IMR-90 (cell line): ENCODE measurements at regions not wholly inside any gene's neighbourhood (a gene's known extent, or its start where the extent isn't known, plus 50 kb on each side); places are given as distances from the start of the nearest gene placed in this dataset.

ENCODE experiments used
- ATAC-seq: fragments of 200-7000 bp; cut with Tn5 transposase; 2 replicates; pipeline ENCODE4 v1.9.1; 2020; ENCODE audit warnings: low read depth, mild to moderate bottlenecking, moderate library complexity
- BruUV-seq: library from RNA; stranded (reverse); fragments of 400-500 nt; replicated peaks from 2 replicates; lab custom pipeline; 2021; lab: Mats Ljungman, UMichigan
- CTCF ChIA-PET: fragments of 300-600 bp; formaldehyde crosslinking; extraction: SDS; loops from one replicate; lab custom pipeline; 2021; ENCODE audit warnings: antibody characterized with exemption; lab: Yijun Ruan, JAX
- POLR2A ChIA-PET: fragments of 300-600 bp; sonication (Branson Sonifier 250); formaldehyde crosslinking; loops from one replicate; lab custom pipeline; 2022; ENCODE audit warnings: antibody characterized with exemption; ENCODE audit not compliant: unreplicated experiment; lab: Charles Lee
- DNase-seq: peaks from one replicate; pipeline ENCODE4 v3.0.0; 2013
- H2AFZ ChIP-seq: replicated peaks from 2 replicates; pipeline ENCODE3; 2013; ENCODE audit warnings: low read length, mild to moderate bottlenecking; ENCODE audit not compliant: poor library complexity
- H2AK5ac ChIP-seq: 2 replicates; pipeline ENCODE4 v1.6.1; 2013; ENCODE audit warnings: low read depth, low read length, inconsistent platforms
- H2AK9ac ChIP-seq: replicated peaks from 2 replicates; pipeline ENCODE3; 2013; ENCODE audit warnings: mild to moderate bottlenecking, low read depth, low read length, moderate library complexity; ENCODE audit not compliant: poor library complexity
- H2BK120ac ChIP-seq: 2 replicates; pipeline ENCODE4 v1.6.1; 2013; ENCODE audit warnings: low read depth, low read length, inconsistent platforms
- H2BK15ac ChIP-seq: 3 replicates; pipeline ENCODE4 v1.6.1; 2013; ENCODE audit warnings: low read depth, low read length, inconsistent platforms
- H2BK20ac ChIP-seq: 2 replicates; pipeline ENCODE4 v1.6.1; 2013; ENCODE audit warnings: low read depth, mild to moderate bottlenecking, inconsistent platforms, low read length, moderate library complexity
- H2BK5ac ChIP-seq: 2 replicates; pipeline ENCODE4 v1.6.1; 2013; ENCODE audit warnings: mild to moderate bottlenecking, low read depth, low read length, inconsistent platforms; ENCODE audit not compliant: poor library complexity, severe bottlenecking
- H3K14ac ChIP-seq: replicated peaks from 2 replicates; pipeline ENCODE4 v1.6.1; 2013; ENCODE audit warnings: low read depth, low read length, inconsistent platforms
- H3K18ac ChIP-seq: 2 replicates; pipeline ENCODE4 v1.6.1; 2013; ENCODE audit warnings: low read depth, low read length, control low read depth
- H3K23ac ChIP-seq: 2 replicates; pipeline ENCODE4 v1.6.1; 2013; ENCODE audit warnings: low read depth, low read length, inconsistent platforms
- H3K27ac ChIP-seq: 2 replicates; pipeline ENCODE4 v1.5.1; 2013; ENCODE audit warnings: mild to moderate bottlenecking, control low read depth, low read length; ENCODE audit not compliant: insufficient read depth
- H3K27me3 ChIP-seq: 2 replicates; pipeline ENCODE4 v1.6.1; 2013; ENCODE audit warnings: low read length; ENCODE audit not compliant: control insufficient read depth, insufficient read depth
- H3K36me3 ChIP-seq: 2 replicates; pipeline ENCODE4 v1.6.1; 2013; ENCODE audit warnings: low read length, mixed read lengths; ENCODE audit not compliant: control insufficient read depth, insufficient read depth
- H3K4ac ChIP-seq: 2 replicates; pipeline ENCODE4 v1.6.1; 2013; ENCODE audit warnings: low read depth, low read length, inconsistent platforms
- H3K4me1 ChIP-seq: 2 replicates; pipeline ENCODE4 v1.6.1; 2013; ENCODE audit warnings: low read length, mixed read lengths; ENCODE audit not compliant: control insufficient read depth, insufficient read depth
- H3K4me2 ChIP-seq: 2 replicates; pipeline ENCODE4 v1.6.1; 2013; ENCODE audit warnings: low read depth, mild to moderate bottlenecking, control low read depth, low read length, moderate library complexity
- H3K4me3 ChIP-seq: 2 replicates; pipeline ENCODE4 v1.5.1; 2013; ENCODE audit warnings: low read depth, mild to moderate bottlenecking, control low read depth, low read length, moderate library complexity; ENCODE audit not compliant: insufficient read depth
- H3K56ac ChIP-seq: 2 replicates; pipeline ENCODE4 v1.6.1; 2013; ENCODE audit warnings: low read length, inconsistent platforms; ENCODE audit not compliant: insufficient read depth; ENCODE audit errors: extremely low read depth
- H3K79me1 ChIP-seq, 2 experiments: 2 replicates each; pipeline ENCODE4 v1.6.1; 2013; ENCODE audit warnings: low read length in 2 of 2, inconsistent platforms in 1 of 2, low read depth in 1 of 2
- H3K9ac ChIP-seq: 2 replicates; pipeline ENCODE4 v1.6.1; 2013; ENCODE audit warnings: low read depth, low read length, control low read depth
- H3K9me1 ChIP-seq: 2 replicates; pipeline ENCODE4 v1.6.1; 2013; ENCODE audit warnings: low read length, inconsistent platforms; ENCODE audit not compliant: insufficient read depth
- H3K9me3 ChIP-seq: 2 replicates; pipeline ENCODE4 v1.6.1; 2013; ENCODE audit warnings: low read length; ENCODE audit not compliant: control insufficient read depth, insufficient read depth
- H4K20me1 ChIP-seq: 2 replicates; pipeline ENCODE4 v1.6.1; 2013; ENCODE audit warnings: low read length, inconsistent platforms; ENCODE audit not compliant: insufficient read depth
- H4K5ac ChIP-seq: 2 replicates; pipeline ENCODE4 v1.6.1; 2013; ENCODE audit warnings: mild to moderate bottlenecking, low read depth, low read length, control low read depth
- H4K8ac ChIP-seq, 2 experiments: 2 replicates each; pipeline ENCODE4 v1.6.1; 2013; ENCODE audit warnings: low read depth in 2 of 2, low read length in 2 of 2, control low read depth in 1 of 2, inconsistent platforms in 1 of 2
- H4K91ac ChIP-seq: 2 replicates; pipeline ENCODE4 v1.6.1; 2013; ENCODE audit warnings: low read depth, low read length, inconsistent platforms; ENCODE audit not compliant: insufficient read depth
- BHLHE40 ChIP-seq: fragments of 150-350 bp; IDR thresholded peaks from 2 replicates; pipeline ENCODE4 v1.6.1; 2016; ENCODE audit warnings: mild to moderate bottlenecking, low read depth, low read length
- CEBPB ChIP-seq: IDR thresholded peaks from 2 replicates; pipeline ENCODE4 v1.6.1; 2012; ENCODE audit warnings: low read depth, low read length, improper control_type of control experiment
- CHD1 ChIP-seq: IDR thresholded peaks from 2 replicates; pipeline ENCODE4 v1.6.1; 2012; ENCODE audit warnings: low read depth, low read length, improper control_type of control experiment
- MAFK ChIP-seq: IDR thresholded peaks from 2 replicates; pipeline ENCODE4 v1.6.1; 2012; ENCODE audit warnings: low read depth, low read length, improper control_type of control experiment
- MAZ ChIP-seq: IDR thresholded peaks from 2 replicates; pipeline ENCODE4 v1.6.1; 2012; ENCODE audit warnings: low read depth, mild to moderate bottlenecking, low read length, improper control_type of control experiment, moderate library complexity, borderline replicate concordance
- MXI1 ChIP-seq: IDR thresholded peaks from 2 replicates; pipeline ENCODE4 v1.6.1; 2012; ENCODE audit warnings: low read depth, mild to moderate bottlenecking, low read length, moderate library complexity, borderline replicate concordance
- NFE2L2 ChIP-seq: fragments of 150-350 bp; IDR thresholded peaks from 2 replicates; pipeline ENCODE4 v1.6.1; 2016; ENCODE audit warnings: low read depth, mild to moderate bottlenecking, low read length
- POLR2A ChIP-seq: IDR thresholded peaks from 2 replicates; pipeline ENCODE4 v1.6.1; 2012; ENCODE audit warnings: mild to moderate bottlenecking, low read depth, low read length
- RAD21 ChIP-seq: IDR thresholded peaks from 2 replicates; pipeline ENCODE4 v1.6.1; 2012; ENCODE audit warnings: low read length, improper control_type of control experiment
- RCOR1 ChIP-seq: IDR thresholded peaks from 2 replicates; pipeline ENCODE4 v1.6.1; 2012; ENCODE audit warnings: mild to moderate bottlenecking, low read length, improper control_type of control experiment; ENCODE audit not compliant: insufficient replicate concordance
- RFX5 ChIP-seq: IDR thresholded peaks from 2 replicates; pipeline ENCODE4 v1.8.0; 2012; ENCODE audit warnings: low read depth, mild to moderate bottlenecking, low read length, moderate library complexity
- SMC3 ChIP-seq: fragments of 150-350 bp; IDR thresholded peaks from 2 replicates; pipeline ENCODE4 v1.6.1; 2016; ENCODE audit warnings: low read depth, mild to moderate bottlenecking, antibody characterized with exemption, low read length, moderate library complexity
- WGBS, 2 experiments: methylation state at CpG; one replicate each; pipeline versions ENCODE4 v1.1.5 to v1.1.7; 2013; ENCODE audit warnings: missing lambda C conversion rate in 2 of 2; ENCODE audit not compliant: insufficient read length in 1 of 2; ENCODE audit errors: extremely low coverage in 2 of 2; 5-methylcytosine and 5-hydroxymethylcytosine counted together
- dilution Hi-C: fragments of 300-500 bp; cut with HindIII; formaldehyde crosslinking; loops from one replicate; pipeline ENCODE4 v1.14.3; 2018; ENCODE audit warnings: low sequenced_read_pairs; ENCODE audit not compliant: unreplicated experiment
- in situ Hi-C: fragments of 300-500 bp; cut with MboI; formaldehyde crosslinking; loops from 3 replicates; pipeline ENCODE4 v1.14.3; 2019; ENCODE audit warnings: low sequenced_read_pairs, inconsistent platforms, mixed read lengths
- intact Hi-C: fragments of 100-400 bp; cut with micrococcal nuclease; formaldehyde crosslinking; loops from 2 replicates; pipeline ENCODE4 v1.10.0; 2022
- TF ChIP-seq, protein P1 (sequence below): conservative IDR thresholded peaks from 2 replicates; pipeline ENCODE4 v1.5.1; 2012; ENCODE audit warnings: mild to moderate bottlenecking, low read depth, low read length, improper control_type of control experiment
- TF ChIP-seq, protein P2 (sequence below): fragments of 150-350 bp; IDR thresholded peaks from 2 replicates; pipeline ENCODE4 v1.6.1; 2016; ENCODE audit warnings: low read depth, mild to moderate bottlenecking, low read length, moderate library complexity, borderline replicate concordance
- TF ChIP-seq, protein P3 (sequence below): fragments of 150-350 bp; IDR thresholded peaks from 2 replicates; pipeline ENCODE4 v1.6.1; 2017; ENCODE audit warnings: mild to moderate bottlenecking, antibody characterized with exemption, low read length, low read depth

DNA sequence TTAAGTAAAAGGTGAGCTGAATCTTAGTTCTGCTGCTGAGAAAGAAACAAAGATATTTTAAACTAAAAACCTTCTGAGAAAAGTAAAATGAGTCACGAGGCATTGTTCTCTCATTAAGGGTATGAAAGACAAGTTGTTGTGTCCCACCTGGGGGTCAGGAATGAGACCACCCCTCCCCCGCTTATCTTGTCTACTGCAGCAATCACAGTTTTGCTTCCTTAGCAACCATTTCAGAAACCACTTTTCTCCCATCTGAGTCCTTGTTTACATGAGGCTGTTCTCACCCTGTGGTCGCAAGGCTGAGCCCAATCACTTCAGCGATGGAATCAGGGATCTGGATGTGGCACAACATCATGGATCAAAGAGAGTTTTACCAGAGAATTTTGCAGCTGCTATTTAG, 377.6 kb upstream of the NETO1 start:
- intact Hi-C loops = no loop called here
- Histone ChIP-seq H3K9me3 (no peaks in the 10 kb centered on the region), H3K18ac (peak overlapping the region; percentile 52; the same call in 1 of the 2 replicates), H3K79me1 (no peaks in the 10 kb centered on the region), H2BK5ac (no peak overlapping the region), H3K4ac (no peak overlapping the region), H4K20me1 (no peaks in the 10 kb centered on the region), H3K56ac (no peak overlapping the region), H3K27me3 (no peaks in the 10 kb centered on the region), H3K4me1 (no peaks in the 10 kb centered on the region), H3K14ac (no peak overlapping the region), H4K8ac (no peak overlapping the region), H2AK5ac (no peak overlapping the region), H4K91ac (no peak overlapping the region), H2BK20ac (no peak overlapping the region), H2AFZ (no peak overlapping the region), H3K23ac (no peak overlapping the region), H2AK9ac (no peak overlapping the region), H2BK120ac (no peak overlapping the region), H3K4me3 (no peak overlapping the region), H2BK15ac (no peak overlapping the region), H3K27ac (no peak overlapping the region), H3K9me1 (no peaks in the 10 kb centered on the region), H3K4me2 (no peak overlapping the region; the same call in 1 of the 2 replicates), H3K9ac (no peak overlapping the region), H4K5ac (no peak overlapping the region), H3K36me3 (no peaks in the 10 kb centered on the region)
- ATAC-seq (no peak), DNase-seq (no peak)
- WGBS, 2 experiments = 0% methylated on average over 1 of the region's 4 CpGs; no CpG with 5 or more reads in 1 of the 2 experiments
- BruUV-seq = no TSS peak
- ChIA-PET POLR2A (no interaction called here), CTCF (no interaction called here)
- dilution Hi-C loops = no loop called here
- TF ChIP-seq, protein P1, sequence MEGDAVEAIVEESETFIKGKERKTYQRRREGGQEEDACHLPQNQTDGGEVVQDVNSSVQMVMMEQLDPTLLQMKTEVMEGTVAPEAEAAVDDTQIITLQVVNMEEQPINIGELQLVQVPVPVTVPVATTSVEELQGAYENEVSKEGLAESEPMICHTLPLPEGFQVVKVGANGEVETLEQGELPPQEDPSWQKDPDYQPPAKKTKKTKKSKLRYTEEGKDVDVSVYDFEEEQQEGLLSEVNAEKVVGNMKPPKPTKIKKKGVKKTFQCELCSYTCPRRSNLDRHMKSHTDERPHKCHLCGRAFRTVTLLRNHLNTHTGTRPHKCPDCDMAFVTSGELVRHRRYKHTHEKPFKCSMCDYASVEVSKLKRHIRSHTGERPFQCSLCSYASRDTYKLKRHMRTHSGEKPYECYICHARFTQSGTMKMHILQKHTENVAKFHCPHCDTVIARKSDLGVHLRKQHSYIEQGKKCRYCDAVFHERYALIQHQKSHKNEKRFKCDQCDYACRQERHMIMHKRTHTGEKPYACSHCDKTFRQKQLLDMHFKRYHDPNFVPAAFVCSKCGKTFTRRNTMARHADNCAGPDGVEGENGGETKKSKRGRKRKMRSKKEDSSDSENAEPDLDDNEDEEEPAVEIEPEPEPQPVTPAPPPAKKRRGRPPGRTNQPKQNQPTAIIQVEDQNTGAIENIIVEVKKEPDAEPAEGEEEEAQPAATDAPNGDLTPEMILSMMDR = no peak
- TF ChIP-seq NFE2L2 (no peak), POLR2A (no peak), CHD1 (no peak), BHLHE40 (no peak), CEBPB (no peak), RFX5 (no peak), SMC3 (no peak), RCOR1 (no peak), RAD21 (no peak), MXI1 (no peak), MAZ (no peak), MAFK (no peak)
- TF ChIP-seq, protein P2, sequence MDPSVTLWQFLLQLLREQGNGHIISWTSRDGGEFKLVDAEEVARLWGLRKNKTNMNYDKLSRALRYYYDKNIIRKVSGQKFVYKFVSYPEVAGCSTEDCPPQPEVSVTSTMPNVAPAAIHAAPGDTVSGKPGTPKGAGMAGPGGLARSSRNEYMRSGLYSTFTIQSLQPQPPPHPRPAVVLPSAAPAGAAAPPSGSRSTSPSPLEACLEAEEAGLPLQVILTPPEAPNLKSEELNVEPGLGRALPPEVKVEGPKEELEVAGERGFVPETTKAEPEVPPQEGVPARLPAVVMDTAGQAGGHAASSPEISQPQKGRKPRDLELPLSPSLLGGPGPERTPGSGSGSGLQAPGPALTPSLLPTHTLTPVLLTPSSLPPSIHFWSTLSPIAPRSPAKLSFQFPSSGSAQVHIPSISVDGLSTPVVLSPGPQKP = no peak
- TF ChIP-seq, protein P3, sequence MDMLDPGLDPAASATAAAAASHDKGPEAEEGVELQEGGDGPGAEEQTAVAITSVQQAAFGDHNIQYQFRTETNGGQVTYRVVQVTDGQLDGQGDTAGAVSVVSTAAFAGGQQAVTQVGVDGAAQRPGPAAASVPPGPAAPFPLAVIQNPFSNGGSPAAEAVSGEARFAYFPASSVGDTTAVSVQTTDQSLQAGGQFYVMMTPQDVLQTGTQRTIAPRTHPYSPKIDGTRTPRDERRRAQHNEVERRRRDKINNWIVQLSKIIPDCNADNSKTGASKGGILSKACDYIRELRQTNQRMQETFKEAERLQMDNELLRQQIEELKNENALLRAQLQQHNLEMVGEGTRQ = no peak
- in situ Hi-C loops = no loop called here
